ENCODE measurements at regions not wholly inside any gene's neighbourhood (a gene's known extent, or its start where the extent isn't known, plus 50 kb on each side); places are given as distances from the start of the nearest gene placed in this dataset.

GRCh38 chr1:87781554-87781953 lies 452.9 kb downstream of the LMO4 start:
- no peaks in the 10 kb centered on the region for H3K9me3 Mint-ChIP-seq
- H3K4me3 Mint-ChIP-seq: no peak overlapping the region
- H3K27me3 Mint-ChIP-seq: peaks cover 3% of the 10 kb centered on the region
- H3K36me3 Mint-ChIP-seq: no peaks in the 10 kb centered on the region
- no peaks in the 10 kb centered on the region for H3K4me1 Mint-ChIP-seq
- no peak overlapping the region for H3K27ac Mint-ChIP-seq
- no peak for DNase-seq

DNA sequence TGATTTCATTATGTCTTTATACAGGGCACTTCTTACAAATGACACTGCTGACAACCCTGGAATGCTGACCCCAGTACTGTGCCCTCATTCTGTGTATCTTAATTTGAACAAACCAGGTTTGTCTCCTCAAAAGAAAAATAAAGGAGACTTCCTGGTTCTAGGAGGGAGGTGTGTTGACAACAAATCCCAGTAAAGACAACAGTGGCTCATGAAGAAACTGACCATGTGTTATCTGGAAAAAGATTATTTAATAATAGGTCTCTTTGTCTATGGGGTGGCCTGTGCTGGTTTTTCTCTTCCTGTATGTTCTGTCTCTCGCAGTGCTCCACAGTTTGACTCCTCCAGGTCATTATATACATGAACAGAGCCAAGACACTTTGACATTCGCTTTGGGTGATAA lies 454.6 kb downstream of the LMO4 start:
- Mint-ChIP-seq H3K4me3 (no peak overlapping the region), H3K4me1 (no peaks in the 10 kb centered on the region), H3K9me3 (no peaks in the 10 kb centered on the region), H3K36me3 (no peaks in the 10 kb centered on the region), H3K27ac (no peak overlapping the region), H3K27me3 (no peaks in the 10 kb centered on the region)
- no peak for DNase-seq

- no peak for DNase-seq
- Mint-ChIP-seq H3K4me3 (no peak overlapping the region), H3K9me3 (no peaks in the 10 kb centered on the region)
Measured at GRCh38 chr1:87785386-87785785, 456.7 kb downstream of the LMO4 start.

GRCh38 chr1:87786229-87786628 lies 457.5 kb downstream of the LMO4 start:
- Mint-ChIP-seq H3K4me1 (no peaks in the 10 kb centered on the region), H3K27ac (no peak overlapping the region), H3K27me3 (no peaks in the 10 kb centered on the region), H3K4me3 (no peak overlapping the region), H3K9me3 (no peaks in the 10 kb centered on the region), H3K36me3 (no peaks in the 10 kb centered on the region)
- no peak for DNase-seq

More at GRCh38 chr1:87785386-87785785, 456.7 kb downstream of the LMO4 start:
- Mint-ChIP-seq H3K27me3 (no peaks in the 10 kb centered on the region), H3K27ac (no peak overlapping the region), H3K36me3 (no peaks in the 10 kb centered on the region), H3K4me1 (no peaks in the 10 kb centered on the region)

DNA sequence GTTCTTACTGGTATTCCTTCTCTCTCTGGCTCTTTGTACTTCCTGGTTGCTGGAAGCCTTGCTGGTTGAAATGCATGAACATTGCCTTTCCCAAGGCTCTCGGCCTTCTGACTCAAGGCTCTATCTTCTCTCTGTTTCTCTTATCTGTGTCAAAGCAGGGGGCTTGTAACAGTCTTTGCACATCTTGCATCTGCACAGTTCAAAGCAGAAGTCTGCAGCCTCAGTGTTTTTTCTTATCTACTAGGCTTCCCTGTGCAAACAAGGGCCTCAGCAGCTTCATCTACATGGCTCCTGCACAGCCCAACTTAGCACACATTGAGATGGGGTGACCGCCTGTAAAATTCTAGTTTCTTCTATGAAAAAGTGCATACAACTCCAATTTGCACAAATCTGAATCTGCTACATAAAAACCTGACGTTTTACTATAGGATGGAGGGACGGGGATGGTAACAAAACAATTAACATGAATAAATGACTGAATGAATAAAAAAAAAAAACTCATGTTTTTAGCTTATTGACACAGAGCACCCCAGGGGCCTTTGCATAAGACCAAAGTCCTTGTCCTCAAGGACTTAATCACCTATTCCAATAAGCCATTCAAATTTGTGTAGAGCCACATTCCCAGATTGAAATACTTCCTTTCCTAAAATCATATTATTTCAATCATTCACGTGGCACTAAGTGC lies 458.3 kb downstream of the LMO4 start:
- H3K36me3 Mint-ChIP-seq: no peaks in the 10 kb centered on the region
- H3K4me1 Mint-ChIP-seq: no peaks in the 10 kb centered on the region
- no peaks in the 10 kb centered on the region for H3K9me3 Mint-ChIP-seq
- H3K27me3 Mint-ChIP-seq: no peaks in the 10 kb centered on the region
- DNase-seq: no peak
- no peak overlapping the region for H3K27ac Mint-ChIP-seq
- H3K4me3 Mint-ChIP-seq: no peak overlapping the region

DNA sequence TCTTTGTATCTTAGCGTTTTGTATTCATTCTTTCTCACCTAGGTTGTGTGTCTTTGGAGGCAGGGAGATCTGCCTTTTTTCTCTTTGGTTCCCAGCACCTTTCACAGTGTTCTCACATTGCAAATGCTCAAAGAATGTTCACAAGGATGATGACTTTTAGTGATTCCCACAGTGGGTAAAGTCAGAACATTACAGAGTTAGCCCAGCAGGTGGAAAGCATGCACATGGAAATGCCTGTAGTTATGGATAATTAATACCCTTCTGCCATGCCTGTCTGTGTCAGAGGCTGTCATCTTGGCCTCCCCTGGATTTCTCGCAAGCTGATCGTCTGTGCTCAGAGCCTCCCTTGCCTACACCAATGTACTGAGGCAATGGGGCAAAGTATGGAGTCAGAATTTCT lies 458.9 kb downstream of the LMO4 start:
- no peak for DNase-seq

GRCh38 chr1:87790756-87791155 lies 462.1 kb downstream of the LMO4 start:
- Mint-ChIP-seq H3K9me3 (no peaks in the 10 kb centered on the region), H3K4me1 (no peaks in the 10 kb centered on the region), H3K4me3 (no peak overlapping the region), H3K27me3 (no peaks in the 10 kb centered on the region), H3K36me3 (no peaks in the 10 kb centered on the region), H3K27ac (no peak overlapping the region)
- DNase-seq: no peak

More for the DNA sequence above, 458.9 kb downstream of the LMO4 start:
- no peak overlapping the region for H3K4me3 Mint-ChIP-seq
- no peaks in the 10 kb centered on the region for H3K4me1 Mint-ChIP-seq
- no peaks in the 10 kb centered on the region for H3K9me3 Mint-ChIP-seq
- H3K27ac Mint-ChIP-seq: no peak overlapping the region
- no peaks in the 10 kb centered on the region for H3K36me3 Mint-ChIP-seq
- H3K27me3 Mint-ChIP-seq: no peaks in the 10 kb centered on the region

DNA sequence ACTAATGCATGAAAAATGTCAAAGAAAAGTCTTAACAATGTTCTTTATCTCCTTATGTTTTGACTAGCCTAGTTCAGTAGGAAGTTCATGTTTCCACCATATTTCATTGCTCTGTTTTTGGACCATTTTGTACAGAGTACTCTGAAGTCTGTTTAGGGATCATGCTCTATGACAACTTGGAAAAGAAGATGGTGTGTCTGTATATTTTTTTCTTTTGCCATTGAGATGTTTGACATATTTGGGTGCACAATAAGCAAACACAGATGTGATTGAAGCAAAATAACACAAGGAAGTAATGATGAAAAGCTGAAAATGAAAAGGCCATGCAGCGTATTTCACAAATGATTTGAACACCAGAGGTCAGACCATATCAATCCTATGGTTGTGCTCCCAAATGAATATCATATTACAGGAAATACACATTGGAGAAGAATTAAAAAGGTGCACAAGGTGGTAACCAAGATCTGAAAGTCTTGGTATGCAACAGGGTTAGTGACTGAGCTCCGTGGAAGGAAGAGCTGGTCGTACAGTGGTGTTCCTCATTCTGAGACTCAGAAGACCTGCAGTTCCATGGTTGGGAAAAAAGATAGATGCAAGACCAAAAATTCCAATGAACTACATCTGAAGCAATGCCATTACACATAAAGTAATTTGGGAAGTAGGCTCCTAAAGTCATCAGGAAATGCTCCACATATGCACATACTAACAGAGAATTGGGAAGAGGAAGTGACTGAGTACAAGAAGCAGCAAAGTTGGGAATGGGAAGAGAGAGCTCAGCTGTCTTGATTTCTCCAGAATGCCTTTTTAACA lies 463.5 kb downstream of the LMO4 start:
- DNase-seq: no peak
- no peak overlapping the region for H3K4me3 Mint-ChIP-seq
- H3K9me3 Mint-ChIP-seq: no peaks in the 10 kb centered on the region
- H3K27me3 Mint-ChIP-seq: no peaks in the 10 kb centered on the region
- no peak overlapping the region for H3K27ac Mint-ChIP-seq
- no peaks in the 10 kb centered on the region for H3K4me1 Mint-ChIP-seq
- H3K36me3 Mint-ChIP-seq: no peaks in the 10 kb centered on the region

DNA sequence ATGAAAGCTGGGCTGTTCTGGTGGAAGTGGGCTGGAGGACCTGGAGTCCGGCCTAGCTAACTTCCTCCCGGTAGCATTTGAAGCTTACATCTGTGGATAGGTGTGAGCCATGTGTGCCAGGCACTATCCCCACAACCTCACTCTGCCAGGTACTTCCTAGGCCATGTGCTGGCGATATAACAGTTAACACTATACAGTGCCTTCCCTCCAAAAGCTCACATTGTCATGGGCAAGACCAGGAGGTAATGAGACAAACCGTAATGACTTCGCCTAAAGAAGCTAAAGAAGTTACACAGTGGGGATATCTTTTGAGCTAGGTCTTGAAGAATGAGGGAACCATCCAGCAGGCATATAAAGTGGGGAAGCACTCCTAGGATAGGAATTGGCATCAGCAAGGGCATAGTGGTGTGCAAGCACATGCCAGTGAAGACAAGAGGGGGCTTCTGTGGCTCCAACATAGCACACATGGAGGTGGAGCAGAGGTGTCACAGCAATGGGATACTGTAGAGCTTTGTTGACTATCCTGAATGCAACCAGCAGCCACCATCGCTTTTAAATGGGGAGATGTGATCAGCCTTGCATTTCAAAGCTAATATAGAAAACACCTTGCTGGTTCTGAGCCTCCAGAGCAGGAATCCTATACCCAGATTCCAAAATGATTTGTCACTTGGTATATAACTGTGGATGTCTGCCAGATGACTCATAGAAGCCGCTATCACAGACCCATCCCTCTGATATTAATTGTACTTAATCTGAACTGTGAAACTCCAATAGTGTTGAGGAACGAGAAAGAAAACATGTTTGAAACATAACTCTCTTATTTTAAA lies 466.3 kb downstream of the LMO4 start:
- H3K4me3 Mint-ChIP-seq: no peak overlapping the region
- H3K27me3 Mint-ChIP-seq: no peaks in the 10 kb centered on the region

DNA sequence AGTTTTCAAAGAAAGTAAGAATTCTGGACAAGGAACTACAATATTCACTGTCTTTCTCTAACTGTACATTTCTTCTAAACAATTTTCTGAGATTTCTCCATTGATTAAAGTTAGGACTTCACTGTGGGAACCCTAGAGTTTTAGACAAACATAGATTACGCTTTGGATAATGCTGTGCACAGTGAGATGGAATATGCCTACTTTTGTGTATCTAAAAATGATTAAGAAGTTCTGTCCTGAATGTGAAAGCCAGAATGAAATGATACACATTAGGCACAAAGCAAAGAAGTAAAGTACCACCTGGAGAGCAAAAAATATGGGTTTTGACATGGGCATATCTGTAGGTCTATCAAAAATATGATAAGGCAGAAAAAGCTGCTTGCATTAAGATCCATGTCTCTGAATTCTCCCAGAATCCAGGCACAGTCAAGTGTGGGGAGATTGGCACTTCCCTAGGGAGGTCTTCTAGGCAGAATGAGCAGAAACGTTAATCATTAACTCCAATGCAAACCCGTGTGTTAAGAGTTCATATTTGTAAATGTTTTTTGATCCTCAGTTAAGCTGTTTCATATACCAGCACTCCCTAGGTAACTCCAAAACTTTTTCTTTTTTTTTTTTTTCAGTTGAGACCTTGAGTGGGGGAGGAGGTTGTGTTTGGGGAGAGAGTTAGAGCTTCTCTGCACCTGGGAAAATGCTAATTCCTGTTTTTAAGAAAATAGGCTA lies 467.1 kb downstream of the LMO4 start:
- H3K36me3 Mint-ChIP-seq: no peaks in the 10 kb centered on the region
- H3K27me3 Mint-ChIP-seq: peaks cover under 1% of the 10 kb centered on the region
- no peak overlapping the region for H3K4me3 Mint-ChIP-seq

More for the DNA sequence above, 466.3 kb downstream of the LMO4 start:
- Mint-ChIP-seq H3K27ac (no peak overlapping the region), H3K36me3 (no peaks in the 10 kb centered on the region), H3K4me1 (no peaks in the 10 kb centered on the region), H3K9me3 (no peaks in the 10 kb centered on the region)
- DNase-seq: no peak

DNA sequence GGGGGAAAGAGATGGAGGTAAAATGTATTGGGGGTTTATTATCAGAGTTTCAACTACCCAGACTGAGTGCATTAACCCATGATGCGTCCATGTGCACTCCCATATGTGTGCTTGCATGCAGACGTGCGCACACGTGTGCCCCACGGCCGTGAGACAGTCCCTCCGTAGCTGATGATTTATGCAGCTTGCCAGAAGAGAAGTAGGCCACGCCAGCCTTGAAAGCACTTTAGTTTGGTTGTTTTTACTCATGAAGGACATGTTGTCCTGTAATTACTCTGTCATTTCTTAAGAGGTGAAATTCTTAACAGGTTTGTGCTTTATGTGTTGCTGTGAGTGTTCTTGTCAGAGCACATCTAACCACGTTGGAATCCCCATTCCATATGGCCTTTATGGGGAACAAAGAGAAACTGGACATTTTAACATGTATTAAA lies 467.8 kb downstream of the LMO4 start:
- Mint-ChIP-seq H3K27me3 (peaks cover 3% of the 10 kb centered on the region), H3K27ac (no peak overlapping the region), H3K9me3 (no peaks in the 10 kb centered on the region), H3K4me3 (no peak overlapping the region), H3K36me3 (no peaks in the 10 kb centered on the region), H3K4me1 (no peaks in the 10 kb centered on the region)
- DNase-seq: no peak

More for the DNA sequence above, 467.1 kb downstream of the LMO4 start:
- no peak overlapping the region for H3K27ac Mint-ChIP-seq
- H3K4me1 Mint-ChIP-seq: no peaks in the 10 kb centered on the region
- DNase-seq: no peak
- H3K9me3 Mint-ChIP-seq: no peaks in the 10 kb centered on the region

DNA sequence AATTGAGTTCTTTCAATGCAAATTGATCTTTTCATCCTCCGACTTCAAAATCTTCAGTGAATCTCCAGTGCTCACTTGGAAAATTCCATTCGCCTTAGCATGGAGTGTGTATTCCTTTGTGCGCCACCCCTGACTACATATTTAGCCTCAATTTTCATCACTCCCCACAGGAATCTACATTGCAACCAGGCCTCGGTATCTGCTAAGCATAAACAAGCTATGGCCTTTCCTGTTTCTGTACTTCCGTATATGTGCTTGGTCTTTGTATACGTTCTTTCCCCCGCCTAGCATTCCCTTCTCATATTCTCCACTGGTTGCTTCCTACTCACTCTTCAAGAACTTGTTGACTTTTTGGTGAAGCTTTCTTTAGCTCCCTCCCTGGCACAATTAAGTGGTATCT lies 470.8 kb downstream of the LMO4 start:
- Mint-ChIP-seq H3K4me3 (no peak overlapping the region), H3K9me3 (no peaks in the 10 kb centered on the region), H3K27ac (no peak overlapping the region), H3K4me1 (no peaks in the 10 kb centered on the region), H3K36me3 (no peaks in the 10 kb centered on the region), H3K27me3 (peaks cover 3% of the 10 kb centered on the region)
- DNase-seq: no peak

DNA sequence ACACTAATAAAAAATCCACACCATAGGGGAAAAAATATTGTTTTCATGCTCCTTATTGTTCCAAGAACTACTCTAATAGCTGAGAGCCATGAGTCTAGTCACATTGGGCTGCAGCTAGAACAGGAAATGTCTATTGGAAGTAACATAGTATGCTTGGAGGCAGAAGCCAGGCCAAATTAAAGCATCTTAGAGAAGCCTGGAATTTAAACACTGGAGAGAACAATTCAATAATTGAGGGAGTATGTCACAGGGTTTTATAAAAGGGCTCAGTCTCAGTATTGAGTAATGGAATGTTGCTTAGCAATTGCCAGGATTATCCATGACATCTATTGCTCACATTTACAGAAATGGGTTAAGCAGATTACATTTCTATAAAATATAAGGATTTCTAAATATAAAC lies 471.3 kb downstream of the LMO4 start:
- H3K27me3 Mint-ChIP-seq: peaks cover 3% of the 10 kb centered on the region
- DNase-seq: no peak
- no peaks in the 10 kb centered on the region for H3K36me3 Mint-ChIP-seq
- no peak overlapping the region for H3K4me3 Mint-ChIP-seq
- H3K9me3 Mint-ChIP-seq: no peaks in the 10 kb centered on the region
- no peaks in the 10 kb centered on the region for H3K4me1 Mint-ChIP-seq
- H3K27ac Mint-ChIP-seq: no peak overlapping the region

DNA sequence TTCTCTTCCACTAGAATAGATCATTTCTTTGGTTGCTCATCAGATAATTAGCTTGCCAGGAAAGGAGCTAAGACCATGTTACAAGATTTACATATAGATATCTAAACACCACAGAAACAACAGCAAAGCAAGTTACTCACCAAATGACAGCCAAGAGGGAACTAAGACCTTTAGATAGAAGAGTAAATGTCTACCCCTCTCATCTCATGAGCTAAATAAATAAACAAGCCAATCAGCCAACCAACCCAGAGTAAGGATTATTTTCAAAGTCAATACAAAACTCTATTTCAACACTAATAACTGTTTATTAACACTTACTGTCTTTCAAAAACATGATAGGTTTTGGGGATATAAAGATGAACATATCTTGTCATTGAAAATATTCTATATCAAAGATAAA lies 474.7 kb downstream of the LMO4 start:
- H3K27ac Mint-ChIP-seq: no peak overlapping the region
- H3K4me3 Mint-ChIP-seq: no peak overlapping the region
- no peak for DNase-seq
- peaks cover 3% of the 10 kb centered on the region for H3K27me3 Mint-ChIP-seq
- no peaks in the 10 kb centered on the region for H3K4me1 Mint-ChIP-seq
- H3K9me3 Mint-ChIP-seq: no peaks in the 10 kb centered on the region
- H3K36me3 Mint-ChIP-seq: no peaks in the 10 kb centered on the region

DNA sequence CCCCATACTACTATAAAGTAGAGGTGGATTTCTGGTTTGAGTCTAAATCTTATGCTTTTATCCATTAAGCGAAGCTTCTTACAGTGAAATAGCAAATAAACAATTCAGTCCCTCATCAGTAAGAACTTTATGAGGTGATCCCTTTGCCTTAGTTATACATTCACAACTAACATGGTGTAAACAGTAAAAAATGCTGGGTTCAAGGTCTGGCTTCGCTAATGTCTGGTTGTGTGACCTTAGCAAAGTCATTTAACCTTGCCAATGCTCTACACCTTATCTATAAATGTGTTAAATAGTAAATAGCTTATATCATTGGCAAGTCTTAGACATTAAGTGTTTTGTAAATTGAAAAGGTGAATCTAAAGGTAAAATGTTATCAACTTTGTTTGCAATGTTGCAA lies 475.4 kb downstream of the LMO4 start:
- DNase-seq: no peak
- Mint-ChIP-seq H3K4me1 (no peaks in the 10 kb centered on the region), H3K27me3 (peaks cover 3% of the 10 kb centered on the region)

More for the DNA sequence above, 475.4 kb downstream of the LMO4 start:
- Mint-ChIP-seq H3K27ac (no peak overlapping the region), H3K36me3 (no peaks in the 10 kb centered on the region), H3K9me3 (no peaks in the 10 kb centered on the region), H3K4me3 (no peak overlapping the region)
